Neural cell (in vitro differentiated cells): ENCODE measurements at regions not wholly inside any gene's neighbourhood (a gene's known extent, or its start where the extent isn't known, plus 50 kb on each side); places are given as distances from the start of the nearest gene placed in this dataset.

Experiments
- H2AFZ ChIP-seq: fragments of 200-600, 300-800 bp; sonication (generic), shearing (Covaris generic); 2 replicates; pipeline ENCODE4 v1.6.0; 2014; ENCODE audit warnings: low read depth, mild to moderate bottlenecking, antibody characterized with exemption, low read length, moderate library complexity
- H3F3A ChIP-seq: fragments of 200-600 bp; shearing (Covaris generic); 2 replicates; pipeline ENCODE4 v1.6.1; 2016; ENCODE audit warnings: mild to moderate bottlenecking, moderate library complexity, mixed read lengths, antibody characterized with exemption, low read length; ENCODE audit not compliant: insufficient read depth, poor library complexity, severe bottlenecking
- H3K27ac ChIP-seq: fragments of 200-600, 300-800 bp; sonication (generic), shearing (Covaris generic); 2 replicates; pipeline ENCODE4 v1.5.1; 2014; ENCODE audit warnings: mild to moderate bottlenecking, low read length, moderate library complexity
- H3K27me3 ChIP-seq: fragments of 300-800, 200-600 bp; sonication (generic), shearing (Covaris generic); 2 replicates; pipeline ENCODE4 v1.6.0; 2014; ENCODE audit warnings: mild to moderate bottlenecking, low read depth, low read length, moderate library complexity; ENCODE audit not compliant: insufficient read depth
- H3K36me3 ChIP-seq: fragments of 300-800, 200-600 bp; sonication (generic), shearing (Covaris generic); 2 replicates; pipeline ENCODE4 v1.5.1; 2014; ENCODE audit warnings: mild to moderate bottlenecking, antibody characterized with exemption, low read length, moderate library complexity; ENCODE audit not compliant: insufficient read depth
- H3K4me2 ChIP-seq: fragments of 300-800, 200-600 bp; sonication (generic), shearing (Covaris generic); 2 replicates; pipeline ENCODE4 v1.6.0; 2014; ENCODE audit warnings: mild to moderate bottlenecking, low read length
- H3K4me3 ChIP-seq: fragments of 300-800, 200-600 bp; sonication (generic), shearing (Covaris generic); 2 replicates; pipeline ENCODE4 v1.5.1; 2014; ENCODE audit warnings: mild to moderate bottlenecking, low read length, moderate library complexity
- H3K79me2 ChIP-seq: fragments of 200-600 bp; shearing (Covaris generic); replicated peaks from 2 replicates; pipeline ENCODE4 v1.6.0; 2014; ENCODE audit warnings: mild to moderate bottlenecking, low read length, moderate library complexity; ENCODE audit not compliant: insufficient read depth
- H3K9ac ChIP-seq: fragments of 300-800, 200-600 bp; sonication (generic), shearing (Covaris generic); 2 replicates; pipeline ENCODE4 v1.6.1; 2016; ENCODE audit warnings: mild to moderate bottlenecking, low read length, mixed read lengths
- H3K9me2 ChIP-seq: fragments of 200-600 bp; shearing (Covaris generic); 2 replicates; pipeline ENCODE4 v1.6.1; 2016; ENCODE audit warnings: mild to moderate bottlenecking, low read length, mixed read lengths; ENCODE audit not compliant: insufficient read depth
- H3K9me3 ChIP-seq: fragments of 200-600, 300-800 bp; sonication (generic), shearing (Covaris generic); 2 replicates; pipeline ENCODE4 v1.6.1; 2016; ENCODE audit warnings: mild to moderate bottlenecking, mixed run types, low read length, moderate library complexity, mixed read lengths
- H4K20me1 ChIP-seq: fragments of 200-600 bp; shearing (Covaris generic); 2 replicates; pipeline ENCODE4 v1.6.1; 2016; ENCODE audit warnings: mild to moderate bottlenecking, mixed run types; ENCODE audit not compliant: insufficient read depth
- CTCF ChIP-seq: fragments of 450-650 bp; IDR thresholded peaks from 2 replicates; pipeline ENCODE4 v1.5.1; 2014; ENCODE audit warnings: antibody characterized with exemption, mild to moderate bottlenecking, moderate library complexity; ENCODE audit not compliant: poor library complexity, severe bottlenecking
- EP300 ChIP-seq: fragments of 450-650 bp; conservative IDR thresholded peaks from 2 replicates; pipeline ENCODE4 v1.6.1; 2014; ENCODE audit warnings: antibody characterized with exemption, mild to moderate bottlenecking, moderate library complexity; ENCODE audit not compliant: poor library complexity, severe bottlenecking
- EZH2 ChIP-seq: fragments of 200-600, 300-800 bp; shearing (Covaris generic), sonication (generic); IDR thresholded peaks from 2 replicates; pipeline ENCODE4 v1.6.1; 2014; ENCODE audit warnings: antibody characterized with exemption, low read length, borderline replicate concordance, mild to moderate bottlenecking; ENCODE audit not compliant: insufficient read depth, poor library complexity, severe bottlenecking
- MXI1 ChIP-seq: fragments of 450-650 bp; conservative IDR thresholded peaks from 2 replicates; pipeline ENCODE4 v1.6.1; 2014; ENCODE audit warnings: antibody characterized with exemption, mild to moderate bottlenecking; ENCODE audit not compliant: poor library complexity, severe bottlenecking
- POLR2AphosphoS5 ChIP-seq: IDR thresholded peaks from 2 replicates; pipeline ENCODE4 v1.6.1; 2012
- RAD21 ChIP-seq: fragments of 450-650 bp; conservative IDR thresholded peaks from 2 replicates; pipeline ENCODE4 v1.6.1; 2014; ENCODE audit warnings: antibody characterized with exemption, mild to moderate bottlenecking, moderate library complexity
- REST ChIP-seq: IDR thresholded peaks from 2 replicates; pipeline ENCODE4 v1.6.1; 2012; ENCODE audit warnings: borderline replicate concordance
- SMC3 ChIP-seq: fragments of 450-650 bp; conservative IDR thresholded peaks from 2 replicates; pipeline ENCODE4 v1.6.1; 2014; ENCODE audit warnings: antibody characterized with exemption, mild to moderate bottlenecking, moderate library complexity; ENCODE audit not compliant: poor library complexity
- TAF1 ChIP-seq: IDR thresholded peaks from 2 replicates; pipeline ENCODE4 v1.6.1; 2012; ENCODE audit warnings: low read depth

- Histone ChIP-seq H3K27me3 (no peaks in the 10 kb centered on the region), H3K9ac (no peak overlapping the region), H3F3A (no peaks in the 10 kb centered on the region), H3K36me3 (no peaks in the 10 kb centered on the region), H2AFZ (no peak overlapping the region), H3K9me3 (no peaks in the 10 kb centered on the region), H4K20me1 (no peaks in the 10 kb centered on the region), H3K9me2 (no peaks in the 10 kb centered on the region), H3K4me2 (no peak overlapping the region), H3K27ac (no peak overlapping the region), H3K79me2 (no peaks in the 10 kb centered on the region), H3K4me3 (no peak overlapping the region)
- TF ChIP-seq TAF1 = no peak
- no peak for TF ChIP-seq CTCF
- TF ChIP-seq EZH2 = no peak
- no peak for TF ChIP-seq MXI1
- no peak for TF ChIP-seq SMC3
- no peak for TF ChIP-seq REST
- no peak for TF ChIP-seq EP300
- TF ChIP-seq POLR2AphosphoS5 = no peak
- TF ChIP-seq RAD21 = no peak
These were observed 201.2 kb upstream of the CDH20 start for GRCh38 chr18:61132031-61132430.

GRCh38 chr18:61133783-61134182 lies 199.4 kb upstream of the CDH20 start:
- no peaks in the 10 kb centered on the region for H3K9me3 ChIP-seq
- no peak overlapping the region for H2AFZ ChIP-seq
- no peaks in the 10 kb centered on the region for H4K20me1 ChIP-seq
- no peaks in the 10 kb centered on the region for H3K9me2 ChIP-seq
- H3K9ac ChIP-seq = no peak overlapping the region
- H3K79me2 ChIP-seq = no peaks in the 10 kb centered on the region
- H3K4me3 ChIP-seq = no peak overlapping the region
- TF ChIP-seq CTCF (no peak), RAD21 (no peak), SMC3 (no peak), EP300 (no peak), POLR2AphosphoS5 (no peak), TAF1 (no peak), MXI1 (no peak), EZH2 (no peak), REST (no peak)
- no peaks in the 10 kb centered on the region for H3F3A ChIP-seq
- no peaks in the 10 kb centered on the region for H3K36me3 ChIP-seq
- no peaks in the 10 kb centered on the region for H3K27me3 ChIP-seq
- no peak overlapping the region for H3K27ac ChIP-seq
- no peak overlapping the region for H3K4me2 ChIP-seq
